DMS 273 treated with DMSO at 0.1 percent for 48 hours (cell line): ENCODE measurements at regions not wholly inside any gene's neighbourhood (a gene's known extent, or its start where the extent isn't known, plus 50 kb on each side); places are given as distances from the start of the nearest gene placed in this dataset.

Experiments used
- DNase-seq: peaks from one replicate; lab custom pipeline; 2025; lab: John Stamatoyannopoulos, UW

- no peak for DNase-seq
Observed at GRCh38 chr17:70872103-70872502, 702.8 kb downstream of the KCNJ2 start.

- no peak for DNase-seq
Observed at GRCh38 chr17:70875729-70876310, 706.5 kb downstream of the KCNJ2 start.

GRCh38 chr17:70878879-70879278 is 709.5 kb downstream of the KCNJ2 start:
- no peak for DNase-seq

GRCh38 chr17:70879401-70879800 is 710.1 kb downstream of the KCNJ2 start:
- no peak for DNase-seq

- no peak for DNase-seq
Observed at GRCh38 chr17:70881093-70881492, 711.8 kb downstream of the KCNJ2 start.

GRCh38 chr17:70882504-70882903 is 713.2 kb downstream of the KCNJ2 start:
- no peak for DNase-seq

- DNase-seq = peak; percentile 3
Observed at GRCh38 chr17:70886648-70887047, 717.3 kb downstream of the KCNJ2 start.

GRCh38 chr17:70888324-70888723 is 719.0 kb downstream of the KCNJ2 start:
- no peak for DNase-seq

GRCh38 chr17:70891306-70891705 is 722.0 kb downstream of the KCNJ2 start:
- DNase-seq = no peak

GRCh38 chr17:70892527-70892926 is 723.2 kb downstream of the KCNJ2 start:
- no peak for DNase-seq

- no peak for DNase-seq
Observed at GRCh38 chr17:70896843-70897242, 727.5 kb downstream of the KCNJ2 start.

GRCh38 chr17:70897446-70897845 is 728.1 kb downstream of the KCNJ2 start:
- DNase-seq = no peak

- DNase-seq = no peak
Observed at GRCh38 chr17:70901870-70902269, 732.5 kb downstream of the KCNJ2 start.

- no peak for DNase-seq
Observed at GRCh38 chr17:70905796-70906195, 736.5 kb downstream of the KCNJ2 start.

GRCh38 chr17:70906808-70907207 is 737.5 kb downstream of the KCNJ2 start:
- no peak for DNase-seq

GRCh38 chr17:70912716-70913485 is 743.6 kb downstream of the KCNJ2 start:
- no peak for DNase-seq

- DNase-seq = no peak
Observed at GRCh38 chr17:70916469-70916868, 747.1 kb downstream of the KCNJ2 start.

- DNase-seq = no peak
Observed at GRCh38 chr17:70919241-70919640, 749.9 kb downstream of the KCNJ2 start.

- DNase-seq = no peak
Observed at GRCh38 chr17:70920416-70920815, 751.1 kb downstream of the KCNJ2 start.

GRCh38 chr17:70922268-70922667 is 752.9 kb downstream of the KCNJ2 start:
- no peak for DNase-seq

GRCh38 chr17:70924776-70925175 is 755.4 kb downstream of the KCNJ2 start:
- DNase-seq = no peak

GRCh38 chr17:70929226-70929625 is 759.9 kb downstream of the KCNJ2 start:
- DNase-seq = no peak

GRCh38 chr17:70934231-70934630 is 764.9 kb downstream of the KCNJ2 start:
- no peak for DNase-seq

- DNase-seq = no peak
Observed at GRCh38 chr17:70934835-70935234, 765.5 kb downstream of the KCNJ2 start.
